HL-60 (cell line): ENCODE measurements at regions not wholly inside any gene's neighbourhood (a gene's known extent, or its start where the extent isn't known, plus 50 kb on each side); places are given as distances from the start of the nearest gene placed in this dataset.

Experiments
- SPI1 ChIP-seq: IDR thresholded peaks from 2 replicates; pipeline ENCODE4 v1.6.1; 2012; ENCODE audit warnings: low read depth, mild to moderate bottlenecking, borderline replicate concordance
- TF ChIP-seq, protein P1 (sequence below): IDR thresholded peaks from one replicate; pipeline ENCODE4 v1.5.1; 2011; ENCODE audit warnings: low read length, control low read depth, inconsistent platforms; ENCODE audit not compliant: insufficient read depth
- TF ChIP-seq, protein P2 (sequence below): IDR thresholded peaks from 2 replicates; pipeline ENCODE4 v1.6.1; 2012; ENCODE audit warnings: low read depth; ENCODE audit not compliant: insufficient replicate concordance

DNA sequence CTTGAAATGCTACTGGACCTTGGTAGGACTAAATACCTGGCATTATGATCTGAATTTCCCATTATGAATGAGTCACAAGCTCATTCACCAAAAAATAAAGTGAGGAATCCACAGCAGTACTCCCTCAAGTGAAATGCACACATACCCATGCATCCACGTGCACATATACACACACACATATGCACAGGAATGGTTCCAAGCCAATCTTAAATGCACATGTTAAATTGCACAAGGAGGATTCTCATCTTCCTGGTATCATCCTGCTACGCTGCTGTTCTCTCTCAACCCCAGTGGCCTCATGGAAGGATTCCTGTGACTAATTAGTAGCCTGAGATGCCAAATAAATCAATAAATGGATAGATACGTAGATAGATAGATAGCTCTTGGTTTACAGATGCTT lies 132.1 kb upstream of the KLF12 start:
- TF ChIP-seq, protein P1, sequence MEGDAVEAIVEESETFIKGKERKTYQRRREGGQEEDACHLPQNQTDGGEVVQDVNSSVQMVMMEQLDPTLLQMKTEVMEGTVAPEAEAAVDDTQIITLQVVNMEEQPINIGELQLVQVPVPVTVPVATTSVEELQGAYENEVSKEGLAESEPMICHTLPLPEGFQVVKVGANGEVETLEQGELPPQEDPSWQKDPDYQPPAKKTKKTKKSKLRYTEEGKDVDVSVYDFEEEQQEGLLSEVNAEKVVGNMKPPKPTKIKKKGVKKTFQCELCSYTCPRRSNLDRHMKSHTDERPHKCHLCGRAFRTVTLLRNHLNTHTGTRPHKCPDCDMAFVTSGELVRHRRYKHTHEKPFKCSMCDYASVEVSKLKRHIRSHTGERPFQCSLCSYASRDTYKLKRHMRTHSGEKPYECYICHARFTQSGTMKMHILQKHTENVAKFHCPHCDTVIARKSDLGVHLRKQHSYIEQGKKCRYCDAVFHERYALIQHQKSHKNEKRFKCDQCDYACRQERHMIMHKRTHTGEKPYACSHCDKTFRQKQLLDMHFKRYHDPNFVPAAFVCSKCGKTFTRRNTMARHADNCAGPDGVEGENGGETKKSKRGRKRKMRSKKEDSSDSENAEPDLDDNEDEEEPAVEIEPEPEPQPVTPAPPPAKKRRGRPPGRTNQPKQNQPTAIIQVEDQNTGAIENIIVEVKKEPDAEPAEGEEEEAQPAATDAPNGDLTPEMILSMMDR, result no peak
- no peak for TF ChIP-seq SPI1
- TF ChIP-seq, protein P2, sequence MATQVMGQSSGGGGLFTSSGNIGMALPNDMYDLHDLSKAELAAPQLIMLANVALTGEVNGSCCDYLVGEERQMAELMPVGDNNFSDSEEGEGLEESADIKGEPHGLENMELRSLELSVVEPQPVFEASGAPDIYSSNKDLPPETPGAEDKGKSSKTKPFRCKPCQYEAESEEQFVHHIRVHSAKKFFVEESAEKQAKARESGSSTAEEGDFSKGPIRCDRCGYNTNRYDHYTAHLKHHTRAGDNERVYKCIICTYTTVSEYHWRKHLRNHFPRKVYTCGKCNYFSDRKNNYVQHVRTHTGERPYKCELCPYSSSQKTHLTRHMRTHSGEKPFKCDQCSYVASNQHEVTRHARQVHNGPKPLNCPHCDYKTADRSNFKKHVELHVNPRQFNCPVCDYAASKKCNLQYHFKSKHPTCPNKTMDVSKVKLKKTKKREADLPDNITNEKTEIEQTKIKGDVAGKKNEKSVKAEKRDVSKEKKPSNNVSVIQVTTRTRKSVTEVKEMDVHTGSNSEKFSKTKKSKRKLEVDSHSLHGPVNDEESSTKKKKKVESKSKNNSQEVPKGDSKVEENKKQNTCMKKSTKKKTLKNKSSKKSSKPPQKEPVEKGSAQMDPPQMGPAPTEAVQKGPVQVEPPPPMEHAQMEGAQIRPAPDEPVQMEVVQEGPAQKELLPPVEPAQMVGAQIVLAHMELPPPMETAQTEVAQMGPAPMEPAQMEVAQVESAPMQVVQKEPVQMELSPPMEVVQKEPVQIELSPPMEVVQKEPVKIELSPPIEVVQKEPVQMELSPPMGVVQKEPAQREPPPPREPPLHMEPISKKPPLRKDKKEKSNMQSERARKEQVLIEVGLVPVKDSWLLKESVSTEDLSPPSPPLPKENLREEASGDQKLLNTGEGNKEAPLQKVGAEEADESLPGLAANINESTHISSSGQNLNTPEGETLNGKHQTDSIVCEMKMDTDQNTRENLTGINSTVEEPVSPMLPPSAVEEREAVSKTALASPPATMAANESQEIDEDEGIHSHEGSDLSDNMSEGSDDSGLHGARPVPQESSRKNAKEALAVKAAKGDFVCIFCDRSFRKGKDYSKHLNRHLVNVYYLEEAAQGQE, result no peak
